AG10803 (cell line): ENCODE measurements at regions not wholly inside any gene's neighbourhood (a gene's known extent, or its start where the extent isn't known, plus 50 kb on each side); places are given as distances from the start of the nearest gene placed in this dataset.

Experiments
- DNase-seq: peaks from one replicate; pipeline ENCODE4 v3.0.0; 2010; ENCODE audit warnings: low read depth
- H3K4me3 ChIP-seq: 2 replicates; pipeline ENCODE4 v1.5.1; 2011; ENCODE audit warnings: mild to moderate bottlenecking, low read length, control low read depth
- TF ChIP-seq, protein P1 (sequence below): conservative IDR thresholded peaks from 2 replicates; pipeline ENCODE4 v1.5.1; 2011; ENCODE audit warnings: mild to moderate bottlenecking, low read length, control low read depth, inconsistent platforms

- DNase-seq: peak; percentile 19
- no peak overlapping the region for H3K4me3 ChIP-seq
- TF ChIP-seq, protein P1, sequence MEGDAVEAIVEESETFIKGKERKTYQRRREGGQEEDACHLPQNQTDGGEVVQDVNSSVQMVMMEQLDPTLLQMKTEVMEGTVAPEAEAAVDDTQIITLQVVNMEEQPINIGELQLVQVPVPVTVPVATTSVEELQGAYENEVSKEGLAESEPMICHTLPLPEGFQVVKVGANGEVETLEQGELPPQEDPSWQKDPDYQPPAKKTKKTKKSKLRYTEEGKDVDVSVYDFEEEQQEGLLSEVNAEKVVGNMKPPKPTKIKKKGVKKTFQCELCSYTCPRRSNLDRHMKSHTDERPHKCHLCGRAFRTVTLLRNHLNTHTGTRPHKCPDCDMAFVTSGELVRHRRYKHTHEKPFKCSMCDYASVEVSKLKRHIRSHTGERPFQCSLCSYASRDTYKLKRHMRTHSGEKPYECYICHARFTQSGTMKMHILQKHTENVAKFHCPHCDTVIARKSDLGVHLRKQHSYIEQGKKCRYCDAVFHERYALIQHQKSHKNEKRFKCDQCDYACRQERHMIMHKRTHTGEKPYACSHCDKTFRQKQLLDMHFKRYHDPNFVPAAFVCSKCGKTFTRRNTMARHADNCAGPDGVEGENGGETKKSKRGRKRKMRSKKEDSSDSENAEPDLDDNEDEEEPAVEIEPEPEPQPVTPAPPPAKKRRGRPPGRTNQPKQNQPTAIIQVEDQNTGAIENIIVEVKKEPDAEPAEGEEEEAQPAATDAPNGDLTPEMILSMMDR: no peak
Measured at GRCh38 chr5:155750571-155750970, 576.4 kb upstream of the SGCD start.

DNA sequence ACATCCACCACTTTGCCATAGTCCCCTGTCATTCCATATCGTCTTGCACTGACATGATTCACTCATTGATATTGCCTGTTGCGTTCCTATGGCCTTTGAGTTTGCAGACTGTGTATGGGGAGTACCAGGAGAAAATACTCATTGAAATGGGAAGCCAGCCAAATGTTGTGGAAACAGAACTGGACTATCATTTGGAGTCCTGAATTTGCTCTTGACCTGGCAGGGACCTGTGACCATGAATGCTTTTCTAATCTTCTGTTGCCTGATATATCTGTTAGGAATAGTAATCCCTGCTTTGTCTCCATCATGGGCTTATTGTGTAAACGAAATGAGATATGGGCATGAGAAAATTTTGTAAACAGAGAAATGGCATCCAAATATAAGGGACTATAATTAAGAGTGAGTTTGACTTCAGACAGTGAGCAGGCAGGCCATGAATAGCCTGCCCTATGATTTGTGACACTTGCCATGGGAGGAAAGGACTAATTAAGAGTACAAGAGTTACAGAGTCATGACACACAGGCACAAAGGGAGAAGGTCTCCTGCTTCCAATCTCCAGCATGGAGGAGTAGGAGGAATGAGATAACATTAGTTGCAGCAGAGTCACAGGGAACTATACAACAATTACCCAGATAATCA lies 572.9 kb upstream of the SGCD start:
- TF ChIP-seq, protein P1: no peak
- no peak for DNase-seq
- no peak overlapping the region for H3K4me3 ChIP-seq

GRCh38 chr5:155759252-155759651 lies 567.7 kb upstream of the SGCD start:
- TF ChIP-seq, protein P1: no peak
- no peak for DNase-seq
- no peak overlapping the region for H3K4me3 ChIP-seq

- DNase-seq: no peak
- TF ChIP-seq, protein P1: no peak
- H3K4me3 ChIP-seq: no peak overlapping the region
Measured at GRCh38 chr5:155759984-155760383, 567.0 kb upstream of the SGCD start.

- TF ChIP-seq, protein P1: no peak
- no peak overlapping the region for H3K4me3 ChIP-seq
- DNase-seq: no peak
Measured at GRCh38 chr5:155761502-155761901, 565.5 kb upstream of the SGCD start.

- DNase-seq: no peak
- TF ChIP-seq, protein P1: no peak
- H3K4me3 ChIP-seq: no peak overlapping the region
Measured at GRCh38 chr5:155765715-155766114, 561.2 kb upstream of the SGCD start.

DNA sequence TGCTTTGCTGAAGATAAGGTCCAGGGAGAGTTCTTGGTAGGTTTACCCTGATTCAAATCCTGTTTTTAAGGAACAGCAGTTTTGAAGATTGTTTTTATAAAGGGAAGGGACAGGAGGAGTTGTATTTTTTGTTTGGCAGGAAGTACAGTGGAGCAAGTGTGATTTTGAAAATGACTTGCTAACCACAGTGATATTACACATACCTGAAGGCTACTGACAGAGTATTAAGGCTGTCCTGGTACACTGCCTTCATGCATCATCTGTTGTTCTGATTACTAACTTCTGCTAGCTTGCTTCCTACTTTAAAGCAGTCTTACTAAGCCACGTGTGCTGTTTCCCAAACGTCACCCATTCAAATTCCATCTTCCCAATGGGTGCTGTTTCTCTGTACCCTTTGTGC lies 559.5 kb upstream of the SGCD start:
- TF ChIP-seq, protein P1: no peak
- no peak overlapping the region for H3K4me3 ChIP-seq
- DNase-seq: peak; percentile 26
